ENCODE measurements at regions not wholly inside any gene's neighbourhood (a gene's known extent, or its start where the extent isn't known, plus 50 kb on each side); places are given as distances from the start of the nearest gene placed in this dataset.

- no peak for FAIRE-seq
- no peak for ATAC-seq
- no peak overlapping the region for H3K4me3 ChIP-seq
- no peak overlapping the region for H2AFZ ChIP-seq (ENCODE audit: low read depth, low read length)
- no peaks in the 10 kb centered on the region for H3K79me2 ChIP-seq (ENCODE audit: control insufficient read depth, insufficient read depth, low read length)
- no peak for DNase-seq (ENCODE audit: extremely low read depth in 1 of 4, low spot score in 3 of 4)
- H3K4me2 ChIP-seq (ENCODE audit: insufficient read depth, low read length): no peak overlapping the region
- no peaks in the 10 kb centered on the region for H3K9me1 ChIP-seq (ENCODE audit: control insufficient read depth, insufficient read depth, low read length)
- H3K9me3 ChIP-seq (replicated peaks; ENCODE audit: control insufficient read depth, insufficient read depth, low read depth, low read length): no peaks in the 10 kb centered on the region; the same call in 1 of the 2 replicates
- H3K27ac ChIP-seq (ENCODE audit: extremely low read depth, low read depth, low read length): no peak overlapping the region
- intact Hi-C loops (cut with micrococcal nuclease) (no loop called here), in situ Hi-C loops (cut with MboI) (no loop called here)
- ChIA-PET CTCF (ENCODE audit: low intra/inter-chr PET ratio) (no interaction called here), POLR2A (no interaction called here)
- WGBS (ENCODE audit: insufficient coverage, low coverage, missing lambda C conversion rate): 2% methylated on average over 3 of the region's 3 CpGs
- no peak overlapping the region for H3K9ac ChIP-seq (ENCODE audit: insufficient read depth in 1 of 2, low read depth in 2 of 2, low read length in 2 of 2)
- H3K27me3 ChIP-seq (ENCODE audit: control insufficient read depth in 2 of 2, insufficient read depth in 2 of 2, low read length in 2 of 2): no peaks in the 10 kb centered on the region
- no peaks in the 10 kb centered on the region for H3K4me1 ChIP-seq (replicated peaks in 1 of 2; ENCODE audit: control insufficient read depth in 2 of 2, insufficient read depth in 2 of 2, low read length in 2 of 2)
- H3K36me3 ChIP-seq (ENCODE audit: control insufficient read depth, insufficient read depth, low read length): no peaks in the 10 kb centered on the region
- no TSS peak for BruUV-seq (replicated peaks)
- TF ChIP-seq ZSCAN29 (IDR thresholded peaks at IDR 0.05): no peak
- TF ChIP-seq TCF7L2 (IDR thresholded peaks at IDR 0.05; ENCODE audit: low read depth, low read length): no peak
- TF ChIP-seq, protein P1, sequence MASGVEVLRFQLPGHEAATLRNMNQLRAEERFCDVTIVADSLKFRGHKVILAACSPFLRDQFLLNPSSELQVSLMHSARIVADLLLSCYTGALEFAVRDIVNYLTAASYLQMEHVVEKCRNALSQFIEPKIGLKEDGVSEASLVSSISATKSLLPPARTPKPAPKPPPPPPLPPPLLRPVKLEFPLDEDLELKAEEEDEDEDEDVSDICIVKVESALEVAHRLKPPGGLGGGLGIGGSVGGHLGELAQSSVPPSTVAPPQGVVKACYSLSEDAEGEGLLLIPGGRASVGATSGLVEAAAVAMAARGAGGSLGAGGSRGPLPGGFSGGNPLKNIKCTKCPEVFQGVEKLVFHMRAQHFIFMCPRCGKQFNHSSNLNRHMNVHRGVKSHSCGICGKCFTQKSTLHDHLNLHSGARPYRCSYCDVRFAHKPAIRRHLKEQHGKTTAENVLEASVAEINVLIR (CRISPR knock-in tag; IDR thresholded peaks at IDR 0.05): no peak
- TF ChIP-seq, protein P2, sequence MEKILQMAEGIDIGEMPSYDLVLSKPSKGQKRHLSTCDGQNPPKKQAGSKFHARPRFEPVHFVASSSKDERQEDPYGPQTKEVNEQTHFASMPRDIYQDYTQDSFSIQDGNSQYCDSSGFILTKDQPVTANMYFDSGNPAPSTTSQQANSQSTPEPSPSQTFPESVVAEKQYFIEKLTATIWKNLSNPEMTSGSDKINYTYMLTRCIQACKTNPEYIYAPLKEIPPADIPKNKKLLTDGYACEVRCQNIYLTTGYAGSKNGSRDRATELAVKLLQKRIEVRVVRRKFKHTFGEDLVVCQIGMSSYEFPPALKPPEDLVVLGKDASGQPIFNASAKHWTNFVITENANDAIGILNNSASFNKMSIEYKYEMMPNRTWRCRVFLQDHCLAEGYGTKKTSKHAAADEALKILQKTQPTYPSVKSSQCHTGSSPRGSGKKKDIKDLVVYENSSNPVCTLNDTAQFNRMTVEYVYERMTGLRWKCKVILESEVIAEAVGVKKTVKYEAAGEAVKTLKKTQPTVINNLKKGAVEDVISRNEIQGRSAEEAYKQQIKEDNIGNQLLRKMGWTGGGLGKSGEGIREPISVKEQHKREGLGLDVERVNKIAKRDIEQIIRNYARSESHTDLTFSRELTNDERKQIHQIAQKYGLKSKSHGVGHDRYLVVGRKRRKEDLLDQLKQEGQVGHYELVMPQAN (IDR thresholded peaks at IDR 0.05; ENCODE audit: borderline replicate concordance): no peak
- TF ChIP-seq HMG20A (CRISPR knock-in tag; conservative IDR thresholded peaks at IDR 0.05): no peak
- no peak for TF ChIP-seq ZNF583 (CRISPR knock-in tag; IDR thresholded peaks at IDR 0.05)
- TF ChIP-seq NCOA4 (IDR thresholded peaks at IDR 0.05; ENCODE audit: partially characterized antibody): no peak
- no peak for TF ChIP-seq ZNF778 (CRISPR knock-in tag; IDR thresholded peaks at IDR 0.05)
- TF ChIP-seq POU5F1 (IDR thresholded peaks at IDR 0.05; ENCODE audit: borderline replicate concordance, low read depth, low read length, partially characterized antibody): no peak
- TF ChIP-seq HDAC2 (IDR thresholded peaks at IDR 0.05): no peak
- TF ChIP-seq ETS2 (tag; IDR thresholded peaks at IDR 0.05; ENCODE audit: borderline replicate concordance, poor library complexity, severe bottlenecking): no peak
- no peak for TF ChIP-seq KLF13 (tag; IDR thresholded peaks at IDR 0.05; ENCODE audit: borderline replicate concordance, low read depth)
- no peak for TF ChIP-seq NR4A1 (CRISPR knock-in tag; IDR thresholded peaks at IDR 0.05)
- TF ChIP-seq NR4A1 (tag; IDR thresholded peaks at IDR 0.05): no peak
- TF ChIP-seq RBM14 (IDR thresholded peaks at IDR 0.05; ENCODE audit: borderline replicate concordance, insufficient read depth, low read depth, low read length): no peak
- TF ChIP-seq FIP1L1 (IDR thresholded peaks at IDR 0.05; ENCODE audit: low read depth, low read length, poor library complexity, severe bottlenecking): no peak
- TF ChIP-seq ZNF830 (CRISPR knock-in tag; IDR thresholded peaks at IDR 0.05): no peak
- H4K20me1 ChIP-seq (replicated peaks; ENCODE audit: control insufficient read depth, insufficient read depth, low read length): no peaks in the 10 kb centered on the region
Observed at GRCh38 chr7:124423863-124424262, 341.7 kb downstream of the GPR37 start.

Data from K562 (cell line).